Progenitor cell of endocrine pancreas (in vitro differentiated cells): ENCODE measurements at regions not wholly inside any gene's neighbourhood (a gene's known extent, or its start where the extent isn't known, plus 50 kb on each side); places are given as distances from the start of the nearest gene placed in this dataset.

ENCODE experiments used
- DNase-seq: peaks from one replicate; pipeline ENCODE4 v3.0.0; 2021; ENCODE audit warnings: low spot score; ENCODE audit not compliant: unreplicated experiment
- H3K27ac Mint-ChIP-seq: 2 replicates; pipeline ENCODE4 v1.8.0; 2021; ENCODE audit warnings: mild to moderate bottlenecking, moderate library complexity, mixed read lengths
- H3K27me3 Mint-ChIP-seq: 2 replicates; pipeline ENCODE4 v1.8.0; 2021; ENCODE audit warnings: mixed read lengths
- H3K36me3 Mint-ChIP-seq: 2 replicates; pipeline ENCODE4 v1.8.0; 2022; ENCODE audit warnings: mixed read lengths; ENCODE audit not compliant: insufficient read depth
- H3K4me1 Mint-ChIP-seq: 2 replicates; pipeline ENCODE4 v1.8.0; 2021; ENCODE audit warnings: low read depth, mixed read lengths
- H3K4me3 Mint-ChIP-seq: 2 replicates; pipeline ENCODE4 v1.8.0; 2021; ENCODE audit warnings: low read depth, mild to moderate bottlenecking, moderate library complexity, mixed read lengths
- H3K9me3 Mint-ChIP-seq: 2 replicates; pipeline ENCODE4 v1.8.0; 2021; ENCODE audit warnings: low read depth, mixed read lengths
- TF ChIP-seq, protein P1 (sequence below): fragments of 200-600 bp; sonication (generic); IDR thresholded peaks from one replicate; pipeline ENCODE4 v1.5.0; 2021; ENCODE audit warnings: antibody characterized with exemption, mild to moderate bottlenecking; ENCODE audit not compliant: unreplicated experiment

- TF ChIP-seq, protein P1, sequence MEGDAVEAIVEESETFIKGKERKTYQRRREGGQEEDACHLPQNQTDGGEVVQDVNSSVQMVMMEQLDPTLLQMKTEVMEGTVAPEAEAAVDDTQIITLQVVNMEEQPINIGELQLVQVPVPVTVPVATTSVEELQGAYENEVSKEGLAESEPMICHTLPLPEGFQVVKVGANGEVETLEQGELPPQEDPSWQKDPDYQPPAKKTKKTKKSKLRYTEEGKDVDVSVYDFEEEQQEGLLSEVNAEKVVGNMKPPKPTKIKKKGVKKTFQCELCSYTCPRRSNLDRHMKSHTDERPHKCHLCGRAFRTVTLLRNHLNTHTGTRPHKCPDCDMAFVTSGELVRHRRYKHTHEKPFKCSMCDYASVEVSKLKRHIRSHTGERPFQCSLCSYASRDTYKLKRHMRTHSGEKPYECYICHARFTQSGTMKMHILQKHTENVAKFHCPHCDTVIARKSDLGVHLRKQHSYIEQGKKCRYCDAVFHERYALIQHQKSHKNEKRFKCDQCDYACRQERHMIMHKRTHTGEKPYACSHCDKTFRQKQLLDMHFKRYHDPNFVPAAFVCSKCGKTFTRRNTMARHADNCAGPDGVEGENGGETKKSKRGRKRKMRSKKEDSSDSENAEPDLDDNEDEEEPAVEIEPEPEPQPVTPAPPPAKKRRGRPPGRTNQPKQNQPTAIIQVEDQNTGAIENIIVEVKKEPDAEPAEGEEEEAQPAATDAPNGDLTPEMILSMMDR = no peak
These were observed 1074.2 kb upstream of the INTU start for GRCh38 chr4:126558596-126558995.

GRCh38 chr4:126559961-126560360 lies 1072.8 kb upstream of the INTU start:
- Mint-ChIP-seq H3K9me3 (peaks cover 5% of the 10 kb centered on the region), H3K27ac (no peak overlapping the region), H3K4me3 (no peak overlapping the region), H3K36me3 (no peaks in the 10 kb centered on the region), H3K27me3 (no peaks in the 10 kb centered on the region), H3K4me1 (no peaks in the 10 kb centered on the region)
- TF ChIP-seq, protein P1 = no peak
- DNase-seq = no peak

More at GRCh38 chr4:126558596-126558995, 1074.2 kb upstream of the INTU start:
- no peak for DNase-seq
- Mint-ChIP-seq H3K4me1 (no peaks in the 10 kb centered on the region), H3K27ac (no peak overlapping the region), H3K36me3 (no peaks in the 10 kb centered on the region), H3K4me3 (no peak overlapping the region), H3K27me3 (no peaks in the 10 kb centered on the region), H3K9me3 (peaks cover 5% of the 10 kb centered on the region)

DNA sequence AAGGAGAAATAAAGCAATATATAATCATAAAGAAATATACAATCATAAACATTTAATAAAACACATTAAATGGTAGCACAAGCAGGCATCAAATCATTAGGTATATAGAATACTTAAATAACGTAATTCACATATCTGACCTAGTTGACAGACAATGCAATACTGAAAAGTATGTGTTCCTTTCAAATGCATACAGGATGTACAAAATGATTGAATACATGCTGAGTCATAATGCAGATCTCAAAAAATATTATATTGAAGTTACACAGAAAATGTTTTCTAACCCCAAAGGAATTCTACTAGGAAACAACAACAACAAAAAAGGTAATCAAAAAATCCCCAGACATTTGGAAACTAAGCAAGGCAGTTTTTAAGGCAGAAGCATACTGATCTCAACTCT lies 1072.0 kb upstream of the INTU start:
- no peak overlapping the region for H3K4me3 Mint-ChIP-seq

DNA sequence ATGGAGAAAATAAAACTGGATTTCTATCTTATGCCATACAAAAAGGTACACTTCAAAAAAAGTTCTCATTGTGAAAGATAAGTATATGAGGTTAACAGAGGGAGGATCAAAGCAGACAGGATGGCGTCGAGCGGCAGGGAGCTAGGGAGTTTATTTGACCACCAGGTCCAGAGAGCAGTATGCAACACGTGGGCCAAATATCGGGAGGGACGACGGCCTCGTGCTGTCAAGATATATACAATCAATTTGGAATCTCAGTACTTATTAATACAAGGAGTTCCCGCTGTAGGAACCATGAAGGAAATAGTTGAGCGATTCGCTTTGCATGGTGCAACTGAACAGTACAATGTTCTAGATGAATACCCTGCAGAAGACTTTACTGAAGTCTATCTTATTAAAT lies 1069.4 kb upstream of the INTU start:
- DNase-seq = no peak
- Mint-ChIP-seq H3K4me3 (no peak overlapping the region), H3K9me3 (no peaks in the 10 kb centered on the region)

More for the DNA sequence above, 1072.0 kb upstream of the INTU start:
- no peak for DNase-seq
- no peaks in the 10 kb centered on the region for H3K4me1 Mint-ChIP-seq
- TF ChIP-seq, protein P1 = no peak
- no peaks in the 10 kb centered on the region for H3K27me3 Mint-ChIP-seq
- no peak overlapping the region for H3K27ac Mint-ChIP-seq
- no peaks in the 10 kb centered on the region for H3K36me3 Mint-ChIP-seq
- peaks cover 4% of the 10 kb centered on the region for H3K9me3 Mint-ChIP-seq

DNA sequence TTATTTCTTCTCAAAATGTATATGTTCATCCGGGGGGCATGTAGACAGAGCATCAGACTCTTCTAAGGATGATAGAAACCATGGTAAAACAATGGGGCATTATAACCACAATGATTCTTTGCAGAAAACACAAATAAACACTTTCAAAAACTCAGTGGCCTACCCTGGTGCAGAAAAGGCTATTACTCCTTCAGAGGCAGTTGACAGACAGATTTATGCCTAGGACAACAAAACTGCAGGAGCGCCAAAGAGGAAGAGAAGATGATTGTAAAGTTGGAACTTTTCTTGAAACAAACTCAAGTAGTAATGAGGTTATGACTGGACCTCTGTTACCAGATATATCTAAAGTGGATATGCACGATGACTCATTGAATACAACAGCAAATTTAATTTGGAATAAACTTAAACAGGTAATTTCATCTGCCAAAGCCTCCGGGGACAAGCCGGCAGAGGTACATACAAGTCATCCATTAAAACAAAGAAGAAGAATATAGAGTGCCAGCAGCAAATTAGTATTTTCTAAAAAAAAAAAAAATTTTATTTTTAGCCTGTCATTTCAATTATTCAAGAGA lies 1068.4 kb upstream of the INTU start:
- no peak for DNase-seq
- Mint-ChIP-seq H3K4me3 (no peak overlapping the region), H3K27ac (no peak overlapping the region), H3K27me3 (no peaks in the 10 kb centered on the region), H3K9me3 (no peaks in the 10 kb centered on the region), H3K36me3 (no peaks in the 10 kb centered on the region), H3K4me1 (no peaks in the 10 kb centered on the region)
- TF ChIP-seq, protein P1 = no peak

More for the DNA sequence above, 1069.4 kb upstream of the INTU start:
- no peak overlapping the region for H3K27ac Mint-ChIP-seq
- no peaks in the 10 kb centered on the region for H3K4me1 Mint-ChIP-seq
- TF ChIP-seq, protein P1 = no peak
- no peaks in the 10 kb centered on the region for H3K36me3 Mint-ChIP-seq
- no peaks in the 10 kb centered on the region for H3K27me3 Mint-ChIP-seq
